Hematopoietic multipotent progenitor cell treated with erythropoietin and hydrocortisone succinate and interleukin-3 and kit ligand, for 8 days (in vitro differentiated cells): ENCODE measurements at regions not wholly inside any gene's neighbourhood (a gene's known extent, or its start where the extent isn't known, plus 50 kb on each side); places are given as distances from the start of the nearest gene placed in this dataset.
"Not testable (repeated sequence)": the region's sequence is repeated elsewhere in the genome, so short reads cannot be mapped to it uniquely, and the experiment has no call there.

ENCODE experiments used
- DNase-seq: peaks from one replicate; pipeline ENCODE4 v3.0.0-alpha.2; 2015

GRCh38 chr9:41839786-41840185 lies 289.4 kb downstream of the CNTNAP3B start:
- DNase-seq = not testable (repeated sequence)

- not testable (repeated sequence) for DNase-seq
These were observed 290.3 kb downstream of the CNTNAP3B start for GRCh38 chr9:41838953-41839352.

GRCh38 chr9:41838562-41838851 lies 290.7 kb downstream of the CNTNAP3B start:
- DNase-seq = not testable (repeated sequence)

GRCh38 chr9:41837684-41838561 lies 291.3 kb downstream of the CNTNAP3B start:
- DNase-seq = not testable (repeated sequence)

GRCh38 chr9:41833108-41833507 lies 296.1 kb downstream of the CNTNAP3B start:
- DNase-seq = not testable (repeated sequence)

GRCh38 chr9:41824723-41825122 lies 304.5 kb downstream of the CNTNAP3B start:
- not testable (repeated sequence) for DNase-seq

- not testable (repeated sequence) for DNase-seq
These were observed 326.5 kb downstream of the CNTNAP3B start for GRCh38 chr9:41802706-41803105.

- DNase-seq = not testable (repeated sequence)
These were observed 330.5 kb downstream of the CNTNAP3B start for GRCh38 chr9:41798684-41799083.

- not testable (repeated sequence) for DNase-seq
These were observed 338.4 kb downstream of the CNTNAP3B start for GRCh38 chr9:41790719-41791363.

GRCh38 chr9:41790007-41790406 lies 339.2 kb downstream of the CNTNAP3B start:
- DNase-seq = not testable (repeated sequence)

- not testable (repeated sequence) for DNase-seq
These were observed 339.8 kb downstream of the CNTNAP3B start for GRCh38 chr9:41789387-41789786.

- not testable (repeated sequence) for DNase-seq
These were observed 341.3 kb downstream of the CNTNAP3B start for GRCh38 chr9:41787951-41788350.

GRCh38 chr9:41787270-41787669 lies 342.0 kb downstream of the CNTNAP3B start:
- DNase-seq = not testable (repeated sequence)

GRCh38 chr9:41784006-41784405 lies 345.2 kb downstream of the CNTNAP3B start:
- DNase-seq = not testable (repeated sequence)

- DNase-seq = not testable (repeated sequence)
These were observed 346.0 kb downstream of the CNTNAP3B start for GRCh38 chr9:41783070-41783810.

- DNase-seq = not testable (repeated sequence)
These were observed 347.3 kb downstream of the CNTNAP3B start for GRCh38 chr9:41781899-41782298.

GRCh38 chr9:41779897-41780406 lies 349.3 kb downstream of the CNTNAP3B start:
- DNase-seq = not testable (repeated sequence)

GRCh38 chr9:41779192-41779591 lies 350.0 kb downstream of the CNTNAP3B start:
- not testable (repeated sequence) for DNase-seq

GRCh38 chr9:41778535-41779071 lies 350.6 kb downstream of the CNTNAP3B start:
- DNase-seq = not testable (repeated sequence)

- not testable (repeated sequence) for DNase-seq
These were observed 351.7 kb downstream of the CNTNAP3B start for GRCh38 chr9:41777536-41777935.

GRCh38 chr9:41772541-41772940 lies 356.7 kb downstream of the CNTNAP3B start:
- not testable (repeated sequence) for DNase-seq

- DNase-seq = not testable (repeated sequence)
These were observed 357.5 kb downstream of the CNTNAP3B start for GRCh38 chr9:41771693-41772092.

- DNase-seq = not testable (repeated sequence)
These were observed 374.4 kb downstream of the CNTNAP3B start for GRCh38 chr9:41754822-41755221.
